ENCODE measurements at regions not wholly inside any gene's neighbourhood (a gene's known extent, or its start where the extent isn't known, plus 50 kb on each side); places are given as distances from the start of the nearest gene placed in this dataset.
A peak's percentile ranks its signal among the peaks of the same experiment; 100 is the strongest.

DNA sequence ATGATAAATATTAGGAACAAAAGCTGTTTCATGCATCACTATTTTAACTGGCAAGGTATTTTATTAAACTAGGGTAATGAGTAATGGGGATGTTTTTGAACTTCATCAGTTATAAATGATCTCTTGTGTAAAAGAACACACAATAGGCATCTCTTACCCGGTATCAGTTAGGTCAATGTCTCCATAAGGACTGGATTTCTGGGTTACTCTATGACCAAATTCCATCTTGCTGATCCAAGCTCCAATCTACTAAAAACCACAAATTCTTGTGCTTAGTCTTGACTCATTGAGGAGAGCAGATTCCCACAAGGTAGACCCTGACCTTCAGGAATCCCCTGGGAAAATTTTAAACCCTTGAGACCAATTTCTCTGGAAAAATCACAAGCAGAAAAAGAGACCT lies 1167.7 kb downstream of the XPNPEP1 start:
- no peak for DNase-seq (ENCODE audit: low read depth in 4 of 4, low spot score in 3 of 4)

DNA sequence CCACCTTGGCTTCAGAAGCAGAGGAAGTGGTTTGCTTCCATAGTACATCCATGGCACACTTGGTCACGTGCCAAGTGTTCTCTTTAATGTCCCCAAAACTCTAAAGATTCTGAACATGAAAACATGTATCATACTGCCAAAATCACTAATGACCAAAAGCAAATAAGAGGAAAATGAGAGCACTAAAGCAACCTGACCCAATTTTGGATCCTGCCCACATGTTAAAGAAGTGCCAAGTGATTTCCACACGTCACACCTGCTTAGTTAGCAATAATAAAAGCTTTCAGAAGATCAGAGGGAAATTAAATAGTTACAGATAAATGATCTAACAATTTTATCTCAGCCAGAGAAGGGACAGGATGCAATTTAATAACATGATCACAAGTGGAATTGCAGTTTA lies 1170.0 kb downstream of the XPNPEP1 start:
- no peak for DNase-seq (ENCODE audit: low read depth in 4 of 4, low spot score in 3 of 4)

GRCh38 chr10:108749042-108749441 lies 1174.3 kb downstream of the XPNPEP1 start:
- no peak for DNase-seq (ENCODE audit: low read depth in 4 of 4, low spot score in 3 of 4)

DNA sequence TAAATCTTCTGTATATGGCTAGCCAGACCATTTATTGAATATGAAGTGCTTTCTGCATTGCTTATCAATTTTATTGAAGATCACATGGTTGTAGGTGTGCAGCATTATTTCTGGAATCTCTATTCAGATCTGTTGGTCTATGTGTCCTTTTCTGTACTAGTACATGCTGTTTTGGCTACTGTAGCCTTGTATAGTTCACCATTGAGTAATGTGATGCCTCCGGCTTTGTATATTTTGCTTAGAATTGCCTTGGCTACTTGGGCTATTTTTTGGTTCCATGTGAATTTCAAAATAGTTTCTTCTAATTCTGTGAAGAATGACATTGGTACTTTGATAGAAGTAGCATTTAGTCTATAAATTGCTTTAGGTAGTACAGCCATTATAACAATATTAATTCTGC lies 1187.2 kb downstream of the XPNPEP1 start:
- DNase-seq (ENCODE audit: low read depth in 4 of 4, low spot score in 3 of 4), result no peak

- DNase-seq (ENCODE audit: low read depth in 4 of 4, low spot score in 3 of 4), result no peak
These were observed 1187.9 kb downstream of the XPNPEP1 start for GRCh38 chr10:108735380-108735779.

GRCh38 chr10:108721874-108722273 lies 1201.4 kb downstream of the XPNPEP1 start:
- DNase-seq (ENCODE audit: low read depth in 4 of 4, low spot score in 3 of 4), result no peak

DNA sequence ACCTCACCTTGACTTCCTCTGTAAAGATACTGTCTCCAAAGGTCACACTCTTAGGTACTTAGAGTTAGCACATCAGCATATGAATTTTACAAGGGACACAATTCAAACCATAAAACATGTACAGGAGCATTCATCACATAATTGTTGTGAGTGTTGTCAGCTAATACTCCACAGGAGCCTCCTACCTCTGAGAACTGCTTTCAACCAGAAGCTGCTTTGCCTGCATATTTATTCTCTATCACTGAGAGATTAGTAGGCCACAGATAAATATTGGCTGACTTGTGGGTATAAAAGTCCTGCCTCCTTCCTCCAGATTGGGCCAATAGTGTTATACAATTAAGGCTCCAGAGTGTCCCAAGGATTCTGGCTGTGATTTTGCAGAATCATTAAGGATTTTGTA lies 1207.0 kb downstream of the XPNPEP1 start:
- DNase-seq (ENCODE audit: low read depth in 4 of 4, low spot score in 3 of 4), result no peak

DNA sequence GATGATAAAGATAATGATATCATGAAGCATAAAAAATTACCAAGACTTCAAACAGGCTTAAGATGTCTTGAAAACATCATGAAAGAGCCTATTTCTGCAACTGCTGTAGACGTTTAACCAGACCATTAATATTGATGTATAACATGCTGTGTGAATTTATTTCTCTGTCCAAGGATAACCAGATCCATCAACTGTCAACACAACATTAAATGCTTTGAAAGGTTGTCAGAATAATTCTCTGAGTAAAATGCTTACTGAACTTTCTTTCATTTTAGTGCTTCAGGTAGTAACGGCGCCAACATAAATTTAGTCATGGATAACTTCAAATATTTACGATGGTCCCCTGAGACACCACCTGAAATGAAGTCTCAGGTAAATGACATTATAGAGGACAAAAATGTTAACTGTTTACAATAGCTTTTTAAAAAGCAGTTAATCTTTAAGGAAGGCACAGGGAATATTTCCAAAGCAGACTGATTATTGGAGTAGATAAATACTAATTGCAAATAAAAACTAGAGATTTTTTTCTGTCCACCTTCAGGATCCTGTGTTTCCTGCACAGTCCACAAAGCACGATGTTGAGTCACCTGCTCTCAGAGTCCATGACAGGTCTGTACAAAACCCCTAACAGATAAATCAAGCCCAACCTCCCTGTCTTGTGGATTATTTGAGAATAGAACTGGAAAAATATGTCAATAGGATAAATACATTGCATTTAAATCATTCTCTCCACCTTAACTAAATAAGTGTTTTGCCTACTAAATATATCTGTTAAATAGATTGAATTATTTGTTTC lies 1213.2 kb downstream of the XPNPEP1 start:
- no peak for DNase-seq (ENCODE audit: low read depth in 4 of 4, low spot score in 3 of 4)

DNA sequence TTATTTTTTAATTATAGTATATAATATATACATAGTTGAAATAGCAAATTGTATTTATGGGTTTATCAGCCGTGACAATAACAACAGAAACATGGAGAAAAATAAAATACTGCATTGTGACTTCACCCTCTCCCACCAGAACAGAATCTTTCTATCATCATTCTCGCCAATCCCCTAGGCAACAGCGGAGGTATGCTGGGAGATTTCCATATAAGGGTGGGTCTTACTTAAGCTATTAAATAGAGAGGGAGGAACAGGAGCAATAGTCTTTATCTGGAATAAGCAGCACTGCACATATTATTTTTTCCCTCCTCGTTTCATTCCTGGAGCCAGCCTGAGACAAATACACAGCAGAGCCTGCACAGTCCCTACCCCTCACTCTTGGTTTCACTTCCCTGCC lies 1214.9 kb downstream of the XPNPEP1 start:
- no peak for DNase-seq (ENCODE audit: low read depth in 4 of 4, low spot score in 3 of 4)

DNA sequence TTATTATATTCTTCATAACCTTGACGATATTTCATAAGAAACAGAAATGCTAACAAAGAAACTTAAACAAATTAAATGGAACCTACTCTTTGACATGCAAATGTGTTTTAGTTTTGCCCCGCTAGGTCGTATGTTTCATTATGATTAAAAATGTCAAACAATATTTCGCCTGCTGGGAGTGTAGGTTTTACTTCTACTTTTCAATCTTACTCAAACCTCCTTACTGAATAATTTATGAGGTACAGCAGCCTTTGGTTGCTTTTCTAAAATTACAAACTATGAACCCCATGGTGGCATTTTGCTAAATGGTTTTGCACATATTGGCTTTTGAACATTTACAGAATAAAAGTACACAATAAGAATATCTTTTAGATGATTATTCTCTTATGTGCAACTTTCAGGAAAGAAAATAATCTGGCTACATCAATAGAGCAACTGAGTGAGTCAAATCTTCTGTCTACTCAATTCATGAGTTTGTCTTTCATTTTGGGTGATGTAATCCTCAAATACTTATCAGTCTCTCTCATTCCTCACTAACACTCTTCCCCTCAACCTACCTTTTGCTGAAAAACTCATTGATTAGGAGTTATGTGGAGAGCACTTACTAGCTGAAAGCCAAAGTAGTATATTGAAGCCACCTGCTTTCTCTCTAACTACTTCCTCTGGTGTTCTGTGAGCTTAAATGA lies 1226.4 kb downstream of the XPNPEP1 start:
- DNase-seq (ENCODE audit: low read depth in 4 of 4, low spot score in 3 of 4), result no peak

GRCh38 chr10:108691126-108691525 lies 1232.2 kb downstream of the XPNPEP1 start:
- no peak for DNase-seq (ENCODE audit: low read depth in 4 of 4, low spot score in 3 of 4)

- DNase-seq (ENCODE audit: low read depth in 4 of 4, low spot score in 3 of 4), result no peak
These were observed 1232.8 kb downstream of the XPNPEP1 start for GRCh38 chr10:108690530-108690929.

DNA sequence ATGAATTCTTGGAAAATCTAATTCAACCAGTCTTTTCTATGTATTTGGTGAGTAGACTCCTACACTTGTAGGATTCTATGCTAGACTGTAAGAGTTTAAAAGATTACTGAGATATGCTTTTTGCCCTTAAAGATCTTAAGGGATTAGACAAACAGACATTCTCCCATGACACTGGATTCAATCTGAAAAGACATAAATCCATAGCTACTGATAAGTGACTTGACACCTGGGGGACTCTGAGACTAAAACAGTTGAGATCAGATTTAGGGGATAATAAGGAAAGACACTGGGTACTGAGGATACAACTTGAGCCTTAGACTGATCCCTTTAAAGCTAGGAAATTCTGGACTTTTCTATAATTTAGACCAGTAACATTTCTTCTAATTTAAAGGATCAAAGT lies 1233.4 kb downstream of the XPNPEP1 start:
- DNase-seq (ENCODE audit: low read depth in 4 of 4, low spot score in 3 of 4), result no peak

DNA sequence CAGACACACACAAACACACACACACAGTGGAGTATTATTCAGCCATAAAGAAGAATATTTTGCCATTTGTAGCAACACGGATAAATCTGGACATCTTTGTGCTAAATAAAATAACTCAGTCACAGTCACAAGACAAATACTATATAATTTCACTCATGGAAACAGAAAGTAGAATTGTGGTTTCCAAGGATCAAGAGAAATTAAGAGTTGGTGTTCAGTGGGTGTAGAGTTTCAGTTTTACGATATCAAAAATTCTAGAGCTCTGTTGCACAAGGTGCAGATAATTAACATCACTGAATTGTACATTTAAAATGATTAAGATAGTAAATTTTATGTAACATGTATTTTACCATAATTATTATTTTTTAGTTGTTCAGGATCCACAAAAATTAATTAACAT lies 1235.0 kb downstream of the XPNPEP1 start:
- DNase-seq (ENCODE audit: low read depth in 4 of 4, low spot score in 3 of 4), result no peak

- no peak for DNase-seq (ENCODE audit: low read depth in 4 of 4, low spot score in 3 of 4)
These were observed 1237.3 kb downstream of the XPNPEP1 start for GRCh38 chr10:108685863-108686531.

GRCh38 chr10:108684431-108684830 lies 1238.9 kb downstream of the XPNPEP1 start:
- DNase-seq (ENCODE audit: low read depth in 4 of 4, low spot score in 3 of 4), result peak; percentile 2 to 14 (median 6)

DNA sequence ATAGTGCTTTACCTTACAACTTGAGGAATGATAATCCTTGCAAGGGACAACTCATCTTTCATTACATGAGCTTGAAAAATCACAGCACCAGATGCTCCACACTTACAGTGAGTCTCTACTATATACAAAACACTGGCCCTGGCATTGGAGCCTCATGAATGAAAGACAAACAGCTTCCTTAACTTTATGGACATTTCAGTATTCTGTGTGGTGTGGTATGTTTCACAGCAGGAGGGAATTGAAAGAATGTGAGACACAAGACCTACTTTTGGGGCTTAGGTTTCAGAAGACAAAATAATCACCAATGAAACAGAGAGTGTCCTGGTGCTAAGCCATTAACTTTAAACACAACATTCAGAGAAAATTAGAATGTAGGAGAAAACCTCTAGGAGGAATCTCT lies 1249.6 kb downstream of the XPNPEP1 start:
- DNase-seq (ENCODE audit: low read depth in 4 of 4, low spot score in 3 of 4), result no peak

- DNase-seq (ENCODE audit: low read depth in 4 of 4, low spot score in 3 of 4), result no peak
These were observed 1259.7 kb downstream of the XPNPEP1 start for GRCh38 chr10:108663587-108663986.

GRCh38 chr10:108662975-108663374 lies 1260.3 kb downstream of the XPNPEP1 start:
- DNase-seq (ENCODE audit: low read depth in 4 of 4, low spot score in 3 of 4), result no peak

- no peak for DNase-seq (ENCODE audit: low read depth in 4 of 4, low spot score in 3 of 4)
These were observed 1268.3 kb downstream of the XPNPEP1 start for GRCh38 chr10:108655057-108655456.

GRCh38 chr10:108653531-108653930 lies 1269.8 kb downstream of the XPNPEP1 start:
- no peak for DNase-seq (ENCODE audit: low read depth in 4 of 4, low spot score in 3 of 4)

- no peak for DNase-seq (ENCODE audit: low read depth in 4 of 4, low spot score in 3 of 4)
These were observed 1284.3 kb downstream of the XPNPEP1 start for GRCh38 chr10:108639010-108639409.
